HG03159 (cell line): ENCODE measurements at regions not wholly inside any gene's neighbourhood (a gene's known extent, or its start where the extent isn't known, plus 50 kb on each side); places are given as distances from the start of the nearest gene placed in this dataset.

ENCODE experiments used
- ATAC-seq: cut with Tn5 transposase; IDR thresholded peaks from one replicate; pipeline ENCODE4 v1.9.1; 2021; ENCODE audit warnings: mild to moderate bottlenecking, moderate library complexity; ENCODE audit not compliant: unreplicated experiment

DNA sequence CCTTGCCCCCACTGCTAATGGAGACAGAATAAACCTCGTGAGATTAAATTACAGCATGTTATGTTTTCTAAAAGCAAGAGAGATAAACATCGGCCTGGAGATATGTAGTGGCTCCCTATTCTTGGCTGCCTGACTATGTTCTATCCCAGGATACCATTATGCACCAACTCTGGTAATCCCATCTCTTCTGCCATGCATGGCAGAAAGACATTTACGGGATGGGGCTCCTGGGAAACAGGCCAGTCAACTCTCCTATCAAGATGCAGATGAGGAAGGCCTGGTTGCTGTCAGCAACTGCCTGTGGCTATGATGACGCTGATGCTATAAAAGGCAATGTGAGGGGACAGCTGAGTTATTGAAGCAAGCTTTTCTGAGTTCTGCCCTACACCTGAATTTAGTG, 166.2 kb upstream of the VCX3A start:
- no peak for ATAC-seq

DNA sequence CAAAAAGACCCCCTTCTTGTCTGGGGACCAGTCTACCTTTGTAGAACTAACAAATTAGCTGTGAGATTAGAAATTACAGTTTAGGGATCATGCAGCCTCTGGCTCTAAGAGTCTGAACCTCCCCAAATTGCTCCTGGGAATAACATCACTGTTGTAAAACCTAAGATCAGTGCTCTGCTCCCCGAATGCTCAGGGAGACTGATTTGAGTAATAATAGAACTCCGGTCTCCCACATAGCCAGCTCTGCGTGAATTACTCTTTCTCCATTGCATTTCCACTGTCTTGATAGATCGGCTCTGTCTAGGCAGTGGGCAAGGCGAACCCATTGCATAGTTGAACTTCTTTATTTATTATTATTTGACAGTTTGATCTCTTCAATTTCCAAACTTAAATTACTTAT, 160.8 kb upstream of the VCX3A start:
- no peak for ATAC-seq

DNA sequence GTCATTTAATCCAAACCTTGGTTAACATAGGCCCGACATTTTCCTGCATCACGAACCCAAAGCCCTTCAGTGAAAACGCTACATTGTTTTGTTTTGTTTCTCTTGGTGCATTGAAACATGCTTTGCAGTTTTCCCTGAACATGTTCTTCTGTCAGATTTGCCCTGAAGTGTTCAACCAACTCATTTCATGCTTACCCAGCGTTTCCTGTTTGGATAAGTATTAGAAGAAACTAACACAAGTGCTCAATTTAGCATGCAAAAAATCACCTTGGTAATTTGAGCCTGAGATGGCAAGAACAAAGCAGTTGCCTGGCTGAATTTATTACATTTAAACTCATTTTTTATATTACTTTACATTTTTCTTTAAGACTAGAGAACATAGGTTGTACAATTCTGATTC, 160.1 kb upstream of the VCX3A start:
- ATAC-seq: no peak

DNA sequence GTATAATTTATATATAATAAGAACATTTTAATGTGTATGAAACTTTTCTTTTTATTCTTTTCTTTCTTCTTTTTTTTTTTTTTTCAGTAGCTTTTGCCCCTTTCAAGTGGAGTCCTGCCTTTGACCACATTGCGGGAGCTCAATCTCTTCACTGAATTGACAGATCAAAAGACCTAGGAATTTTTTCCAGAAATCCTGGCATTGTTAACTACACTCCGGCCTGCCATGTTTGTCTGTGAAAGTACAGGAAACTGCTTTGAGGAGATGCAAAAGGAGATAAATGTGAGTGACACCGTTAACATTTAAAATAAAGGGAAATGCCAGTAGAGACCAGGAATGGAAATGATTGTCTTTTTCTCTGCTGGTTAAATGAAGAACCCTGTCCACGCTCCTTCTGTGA, 159.3 kb upstream of the VCX3A start:
- ATAC-seq: no peak

DNA sequence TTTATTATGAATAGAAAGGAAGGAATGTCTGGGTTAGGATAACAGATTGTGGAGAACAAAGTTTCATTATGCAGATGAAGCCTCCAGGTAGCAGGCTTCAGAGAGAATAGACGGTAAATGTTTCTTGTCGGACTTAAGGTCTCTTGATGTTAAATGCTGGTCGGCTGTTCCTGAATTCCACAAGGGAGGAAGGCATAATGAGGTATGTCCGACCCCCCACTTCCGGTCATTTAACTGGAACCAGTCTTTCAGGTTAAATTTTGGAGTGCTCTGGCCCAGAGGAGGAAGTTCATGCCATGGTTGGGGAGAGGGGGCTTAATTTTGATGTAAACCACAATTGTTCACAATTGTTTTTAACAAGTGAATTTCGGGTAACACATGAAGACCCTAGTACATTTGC, 158.1 kb upstream of the VCX3A start:
- ATAC-seq: no peak

DNA sequence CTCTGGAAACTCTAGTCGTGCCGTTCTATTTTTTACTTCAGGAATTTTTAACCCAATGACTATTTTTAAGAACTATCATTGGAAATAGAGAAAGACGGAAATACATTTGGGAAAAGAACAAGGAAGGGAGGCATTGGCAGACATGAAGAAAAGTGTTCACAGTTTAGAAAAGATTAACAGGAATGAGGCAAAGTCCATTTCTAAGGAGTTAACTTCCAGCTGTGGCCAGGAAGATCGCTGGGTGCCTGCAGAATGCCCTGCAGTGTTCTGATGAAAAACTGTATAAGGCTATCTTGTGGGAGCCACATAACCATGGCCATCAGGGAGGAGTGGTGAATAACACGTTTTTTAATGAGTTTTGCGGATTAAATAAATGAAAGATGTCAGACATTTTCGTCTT, 150.6 kb upstream of the VCX3A start:
- ATAC-seq: no peak

DNA sequence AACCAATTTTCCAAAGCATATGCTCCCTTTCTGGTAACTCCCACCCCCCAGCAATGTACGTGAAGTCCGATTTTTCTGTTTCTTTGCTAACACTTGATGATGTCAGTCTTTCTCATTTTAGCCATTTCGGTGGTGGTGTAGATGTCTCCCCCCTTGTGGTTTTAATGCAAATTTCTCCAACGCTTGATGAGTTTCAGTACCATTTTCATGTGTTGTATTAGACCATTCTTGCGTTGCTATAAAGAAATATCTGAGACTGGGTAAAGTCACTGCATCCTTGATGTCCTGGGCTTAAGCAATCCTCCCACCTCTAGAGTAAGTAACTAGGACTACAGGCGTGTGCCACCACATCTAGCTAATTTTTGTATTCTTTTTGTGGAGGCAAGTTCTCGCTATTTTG, 148.4 kb upstream of the VCX3A start:
- ATAC-seq: peak; percentile 62

DNA sequence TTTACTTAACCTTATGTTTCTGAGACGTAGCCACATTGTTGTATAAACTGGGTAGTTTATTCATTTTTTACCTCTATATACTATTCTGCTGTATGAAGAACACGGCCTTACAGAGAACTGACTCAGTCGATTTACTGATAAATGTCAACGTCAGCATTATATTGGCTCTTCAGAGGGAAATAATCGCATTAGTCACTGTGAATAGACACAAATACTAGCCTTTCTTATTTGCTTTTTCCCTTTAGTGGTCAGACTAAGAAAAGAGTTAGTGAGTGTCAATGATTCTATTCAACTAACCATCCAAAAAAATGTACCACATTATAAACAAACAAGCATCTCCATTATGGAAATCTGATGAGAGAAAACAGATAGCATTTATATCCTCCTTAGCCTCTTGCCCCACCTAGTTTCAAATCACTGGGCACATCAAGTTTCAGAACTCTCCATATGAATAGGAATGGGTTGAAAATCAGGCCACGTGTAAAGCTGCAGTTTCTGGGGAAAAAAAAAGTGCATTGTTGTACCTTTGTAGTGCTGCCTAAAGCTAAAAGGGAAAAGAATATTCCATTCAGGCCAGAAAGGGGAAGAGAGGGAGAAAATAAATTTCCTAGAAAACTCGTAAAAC, 146.7 kb upstream of the VCX3A start:
- ATAC-seq: no peak

DNA sequence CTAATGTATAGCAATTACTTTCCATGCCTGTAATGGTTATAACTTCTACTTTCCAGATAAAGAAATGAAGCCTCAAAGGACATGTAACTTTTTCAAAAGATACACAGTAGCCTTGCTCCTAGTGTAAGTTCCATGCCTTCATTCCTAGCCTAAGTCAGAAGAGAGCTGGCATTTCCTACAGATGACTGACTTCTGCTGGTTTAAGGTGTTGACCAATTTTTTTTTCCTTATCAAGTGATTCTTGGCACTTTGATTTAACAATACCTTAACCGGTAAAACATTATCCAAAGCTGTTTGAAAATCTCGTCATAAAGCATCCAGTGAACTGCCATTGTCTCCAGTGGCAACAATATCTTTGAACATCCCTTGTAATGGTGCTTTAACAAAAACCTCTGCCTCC, 145.1 kb upstream of the VCX3A start:
- ATAC-seq: no peak

DNA sequence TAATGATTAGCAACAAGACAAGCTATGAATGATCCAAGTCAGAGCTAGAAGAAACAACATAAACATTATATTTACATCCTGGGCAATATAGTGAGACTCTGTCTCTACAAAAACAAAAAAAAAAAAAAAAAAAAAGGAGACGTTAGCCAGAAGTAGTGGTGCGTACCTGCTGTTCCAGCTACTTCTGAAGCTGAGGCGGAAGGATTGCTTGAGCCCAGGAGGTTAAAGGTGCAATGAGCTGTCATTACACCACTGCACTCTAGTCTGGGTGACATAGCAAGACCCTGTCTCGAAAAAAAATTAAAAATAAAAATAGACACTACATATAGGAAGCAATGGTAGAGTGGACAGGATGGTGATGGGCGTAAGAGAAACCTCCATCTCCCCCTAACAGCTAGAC, 144.6 kb upstream of the VCX3A start:
- no peak for ATAC-seq

DNA sequence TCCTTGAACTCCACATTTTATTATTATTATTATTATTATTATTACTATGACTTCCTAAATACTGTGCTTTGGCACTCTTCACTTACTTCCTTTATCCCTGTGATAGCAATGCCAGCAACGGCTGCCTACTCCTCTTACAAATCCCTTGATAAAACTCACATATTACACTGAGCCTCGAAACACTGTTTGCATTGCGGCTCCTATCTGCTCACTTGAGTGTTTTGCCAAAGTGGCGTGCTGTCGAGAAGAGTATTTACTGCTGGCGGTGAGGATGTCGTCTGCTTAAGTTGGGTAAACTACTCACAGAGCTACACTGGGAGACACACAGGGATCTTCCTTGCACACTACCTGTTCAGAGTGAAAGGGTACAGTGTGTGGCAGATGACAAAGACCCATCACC, 143.4 kb upstream of the VCX3A start:
- ATAC-seq: no peak

DNA sequence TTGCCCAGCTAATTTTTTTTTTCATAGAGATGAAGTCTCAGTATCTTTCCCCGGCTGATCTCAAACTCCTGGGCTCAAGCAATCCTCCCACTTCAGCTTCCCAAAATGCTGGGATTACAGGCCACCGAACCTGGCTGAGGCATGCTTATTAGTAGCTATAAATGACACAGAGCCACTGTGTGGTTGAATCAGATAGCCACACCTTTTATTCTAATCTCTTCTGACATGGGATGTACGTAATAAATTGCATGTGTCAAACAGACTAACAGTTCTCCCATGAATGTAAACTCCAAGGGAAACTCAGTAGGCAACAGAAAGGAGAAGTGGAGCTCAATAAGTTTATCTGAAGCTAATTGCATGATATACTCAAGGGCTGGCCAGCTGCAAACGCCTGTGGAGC, 139.8 kb upstream of the VCX3A start:
- ATAC-seq: no peak

DNA sequence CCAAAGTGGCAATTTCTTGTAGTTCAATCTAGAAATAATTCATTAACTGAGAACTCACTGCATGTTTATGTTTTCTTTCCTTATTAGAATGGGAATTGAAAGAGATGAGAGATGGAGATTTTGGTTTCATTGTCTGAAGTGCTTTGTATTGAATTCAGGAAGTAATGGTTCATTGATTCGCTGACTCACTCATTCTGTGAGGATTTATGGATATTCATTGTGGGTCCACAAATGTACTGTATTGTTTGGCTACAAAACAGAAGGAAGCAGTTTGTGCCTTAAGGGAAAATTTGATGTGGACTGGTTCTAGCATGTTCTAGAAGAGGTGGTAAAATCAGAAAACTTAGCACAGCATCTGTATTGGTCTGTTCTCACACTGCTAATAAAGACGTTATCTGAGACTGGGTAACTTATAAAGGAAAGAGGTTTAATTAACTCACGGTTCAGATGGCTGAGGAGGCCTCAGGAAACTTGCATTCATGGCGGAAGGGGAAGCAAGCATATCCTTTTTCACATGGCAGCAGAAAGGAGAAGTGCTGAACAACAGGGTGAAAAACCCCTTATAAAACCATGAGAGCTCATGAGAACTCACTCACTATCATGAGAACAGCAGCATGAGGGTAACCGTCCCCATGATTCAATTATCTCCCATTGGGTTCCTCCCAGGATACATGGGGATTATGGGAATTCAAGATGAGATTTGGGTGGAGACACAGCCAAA, 132.3 kb upstream of the VCX3A start:
- peak; percentile 76 for ATAC-seq

DNA sequence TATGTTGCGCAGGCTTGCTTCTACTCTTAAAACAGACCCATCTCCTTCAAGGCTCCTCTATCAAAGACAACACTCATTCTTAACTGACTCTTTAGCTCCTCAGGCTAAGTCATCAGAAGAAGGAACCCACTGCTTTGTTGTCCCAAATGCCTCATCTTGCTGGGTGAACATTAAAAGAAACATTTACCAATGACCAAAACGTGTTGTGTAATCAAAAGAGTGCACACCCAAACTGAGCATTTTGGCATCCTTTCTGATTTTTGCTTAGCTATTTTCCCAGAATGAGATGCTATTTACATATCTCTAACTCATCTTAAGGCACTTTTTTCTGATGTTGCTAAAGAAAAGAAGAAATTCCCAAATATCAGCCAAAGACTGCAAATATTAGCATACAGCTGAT, 131.7 kb upstream of the VCX3A start:
- no peak for ATAC-seq

DNA sequence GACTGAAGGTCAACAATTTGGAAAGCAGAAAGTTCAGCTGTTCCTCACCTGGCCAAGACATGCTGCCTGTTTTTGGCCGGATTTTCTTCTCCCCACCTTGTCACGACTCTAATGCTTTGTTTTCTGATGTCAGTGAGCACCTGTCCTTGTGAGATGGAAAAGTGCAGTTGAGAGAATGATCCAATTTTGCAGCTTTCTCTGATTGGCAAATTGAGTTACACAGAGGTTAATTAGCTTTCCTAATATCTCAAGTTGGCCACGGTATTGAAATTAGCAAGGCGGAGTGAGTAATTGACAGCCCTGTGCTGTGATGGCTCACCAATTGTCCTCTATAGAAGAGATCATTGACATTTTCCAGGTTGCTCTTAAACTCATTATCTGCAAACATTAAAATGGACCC, 126.8 kb upstream of the VCX3A start:
- ATAC-seq: no peak

DNA sequence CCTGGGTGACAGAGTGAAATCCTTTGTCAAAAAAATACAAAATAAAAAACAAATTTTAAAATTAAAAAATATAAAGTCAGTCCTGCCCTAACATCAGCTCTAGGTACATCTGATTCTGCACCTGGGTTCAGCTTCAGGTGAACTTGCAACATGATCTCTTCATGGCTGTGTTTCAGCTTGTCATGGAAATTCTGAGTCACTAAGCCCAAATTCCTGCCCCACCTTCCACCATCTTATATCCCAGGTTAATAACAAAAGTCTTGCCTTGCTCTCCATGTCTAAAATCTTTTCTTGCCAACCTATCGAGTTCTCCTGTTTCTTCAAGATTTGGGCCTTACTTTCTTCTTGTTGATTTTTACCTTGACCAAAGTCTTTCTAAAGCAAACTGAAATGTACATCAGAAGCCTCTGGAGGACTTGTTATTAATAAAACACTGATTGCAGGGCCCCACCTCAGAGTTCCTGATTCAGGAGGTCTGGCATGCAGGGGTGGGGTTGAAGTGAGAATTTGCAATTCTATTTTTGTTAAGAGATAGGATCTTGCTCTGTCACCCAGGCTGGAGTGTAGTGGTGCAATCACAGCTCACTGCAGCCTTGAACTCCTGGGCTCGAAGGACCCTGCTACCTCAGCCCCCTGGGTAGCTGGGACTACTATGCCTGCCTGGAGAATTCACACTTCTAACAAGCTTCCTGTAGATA, 125.8 kb upstream of the VCX3A start:
- no peak for ATAC-seq

DNA sequence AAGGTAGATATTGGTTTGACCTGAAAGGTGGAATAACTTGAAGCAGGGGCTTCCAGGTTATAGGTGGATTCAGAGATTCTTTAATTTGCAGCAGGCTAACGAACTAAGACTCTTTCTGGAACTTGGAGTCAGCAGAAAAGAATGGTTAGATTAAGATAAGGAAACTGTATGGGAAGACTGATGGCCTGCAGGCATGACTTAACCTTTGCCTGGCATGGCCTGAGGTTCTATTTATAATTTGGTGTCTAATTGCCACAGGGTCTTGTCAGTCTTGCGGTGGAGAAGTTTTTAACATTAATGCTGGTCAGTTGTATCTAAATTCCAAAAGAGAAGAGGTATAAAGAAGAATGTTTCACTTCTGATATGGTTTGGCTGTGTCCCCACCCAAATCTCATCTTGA, 110.3 kb upstream of the VCX3A start:
- no peak for ATAC-seq

DNA sequence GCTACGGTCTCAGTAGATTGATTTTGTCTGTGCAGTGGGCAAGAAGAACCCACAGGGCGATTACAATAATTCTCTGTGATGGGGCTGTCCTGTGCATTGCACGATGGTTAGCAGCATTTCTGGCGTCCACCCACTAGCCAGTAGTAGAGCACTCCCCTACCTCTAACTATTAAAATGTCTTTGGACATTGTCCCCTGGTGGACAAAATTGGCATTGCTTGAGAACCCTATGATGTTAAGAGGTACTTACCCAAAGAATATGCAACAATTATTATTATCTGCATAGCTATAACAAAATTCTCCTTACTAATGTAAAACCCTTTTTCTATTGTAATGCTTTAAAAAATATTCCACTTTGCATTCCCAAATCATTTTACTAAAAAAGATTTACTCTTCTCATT, 109.5 kb upstream of the VCX3A start:
- ATAC-seq: no peak

DNA sequence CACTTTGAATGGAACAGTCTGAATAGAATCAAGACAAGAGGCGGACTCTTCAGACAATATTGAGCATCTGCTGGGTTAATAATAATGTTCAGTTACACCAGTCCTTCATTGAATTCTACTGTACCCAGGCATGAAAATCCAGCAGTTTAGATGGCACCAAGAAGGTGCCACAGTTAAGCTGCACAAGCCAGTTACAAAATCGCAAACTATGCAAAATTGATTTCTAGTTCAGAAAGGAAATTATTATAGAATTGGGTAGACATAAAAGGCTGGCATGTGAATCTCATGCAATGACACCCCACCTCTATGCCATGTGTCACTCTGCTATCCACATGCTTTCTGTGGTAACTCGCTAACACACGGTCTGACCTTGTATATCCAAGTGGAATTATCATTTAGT, 105.8 kb upstream of the VCX3A start:
- ATAC-seq: no peak

DNA sequence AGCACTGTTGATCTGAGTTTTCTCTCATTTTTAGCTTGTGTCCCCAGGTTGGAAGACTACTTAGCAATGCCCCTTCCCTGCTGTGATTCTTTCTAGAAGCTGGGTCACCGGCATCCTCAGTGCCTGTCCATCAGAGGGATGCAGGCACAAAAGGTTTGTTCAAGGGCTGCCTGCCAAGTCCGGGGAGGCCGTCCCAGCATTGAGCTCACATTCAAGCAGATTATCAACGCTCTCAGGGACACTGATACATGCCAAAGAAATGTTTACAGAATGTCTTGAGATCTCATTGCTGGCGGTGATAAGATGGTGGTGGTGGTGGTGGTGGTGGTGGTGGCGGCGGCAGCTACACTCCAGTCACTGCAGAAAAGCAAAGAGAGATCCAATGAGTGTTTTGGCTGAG, 79.6 kb upstream of the VCX3A start:
- ATAC-seq: no peak

DNA sequence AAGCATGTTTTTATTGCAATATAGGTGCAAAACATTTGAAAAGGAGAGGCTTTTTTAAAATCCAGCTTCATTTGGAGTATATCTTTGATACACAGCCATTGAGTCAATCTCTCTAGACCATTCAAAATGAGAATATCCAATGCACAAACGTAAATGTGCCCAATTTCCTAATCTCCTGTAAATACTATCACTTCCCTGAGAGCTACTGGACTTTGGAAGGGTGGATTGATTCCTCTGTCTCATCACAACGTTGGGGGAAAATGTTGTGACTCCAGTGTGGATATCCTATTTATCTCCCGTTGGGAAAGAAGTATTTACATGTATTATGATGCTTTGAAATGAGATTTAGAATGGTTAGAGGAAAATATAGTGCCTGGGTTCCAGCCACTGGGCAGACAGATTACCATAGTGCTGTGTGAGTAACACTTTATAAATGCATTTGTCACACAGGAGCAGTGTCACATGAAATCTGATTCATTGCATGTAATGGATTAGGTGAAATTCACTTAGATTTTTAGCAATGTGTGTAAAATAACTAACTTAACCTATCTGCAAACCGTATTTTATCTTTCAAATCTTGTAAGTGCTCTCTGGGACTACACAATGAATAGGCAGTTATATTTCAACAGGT, 64.4 kb upstream of the VCX3A start:
- ATAC-seq: no peak
